Smooth muscle cell (in vitro differentiated cells): ENCODE measurements at regions not wholly inside any gene's neighbourhood (a gene's known extent, or its start where the extent isn't known, plus 50 kb on each side); places are given as distances from the start of the nearest gene placed in this dataset.

Source experiments
- DNase-seq: peaks from one replicate; lab custom pipeline; 2025; ENCODE audit not compliant: unreplicated experiment; lab: John Stamatoyannopoulos, UW
- H2AFZ ChIP-seq: fragments of 200-600 bp; sonication (generic); 2 replicates; pipeline ENCODE4 v1.6.0; 2016; ENCODE audit warnings: antibody characterized with exemption, low read depth, mild to moderate bottlenecking
- H3F3A ChIP-seq: fragments of 200-600 bp; sonication (generic); 2 replicates; pipeline ENCODE4 v1.6.0; 2017; ENCODE audit warnings: antibody characterized with exemption, low read depth
- H3K27ac ChIP-seq: fragments of 200-600 bp; sonication (generic); 2 replicates; pipeline ENCODE4 v1.5.1; 2016; ENCODE audit warnings: low read depth, mild to moderate bottlenecking
- H3K27me3 ChIP-seq: fragments of 200-600 bp; sonication (generic); 2 replicates; pipeline ENCODE4 v1.6.1; 2016; ENCODE audit warnings: low read depth, mild to moderate bottlenecking
- H3K36me3 ChIP-seq: fragments of 200-600 bp; sonication (generic); 2 replicates; pipeline ENCODE4 v1.5.1; 2016; ENCODE audit warnings: low read depth
- H3K4me1 ChIP-seq: fragments of 200-600 bp; sonication (generic); 2 replicates; pipeline ENCODE4 v1.5.1; 2016; ENCODE audit warnings: low read depth
- H3K4me2 ChIP-seq: fragments of 200-600 bp; sonication (generic); 2 replicates; pipeline ENCODE4 v1.6.0; 2016; ENCODE audit warnings: mild to moderate bottlenecking
- H3K4me3 ChIP-seq: fragments of 200-600 bp; sonication (generic); 2 replicates; pipeline ENCODE4 v1.5.1; 2016; ENCODE audit warnings: mild to moderate bottlenecking
- H3K79me2 ChIP-seq: fragments of 200-600 bp; sonication (generic); 2 replicates; pipeline ENCODE4 v1.6.0; 2016; ENCODE audit warnings: low read depth, mild to moderate bottlenecking
- H3K9ac ChIP-seq: fragments of 200-600 bp; sonication (generic); 2 replicates; pipeline ENCODE4 v1.6.0; 2016; ENCODE audit warnings: low read depth
- H3K9me3 ChIP-seq: fragments of 200-600 bp; sonication (generic); replicated peaks from 2 replicates; pipeline ENCODE4 v1.5.1; 2016; ENCODE audit warnings: low read depth
- H4K20me1 ChIP-seq: fragments of 200-600 bp; sonication (generic); 2 replicates; pipeline ENCODE4 v1.6.0; 2016; ENCODE audit warnings: low read depth
- WGBS: methylation state at CpG from one replicate; pipeline ENCODE4 v1.1.7; 2016; ENCODE audit warnings: low lambda C conversion rate; 5-methylcytosine and 5-hydroxymethylcytosine counted together
- TF ChIP-seq, protein P1 (sequence below): fragments of 200-600 bp; sonication (generic); IDR thresholded peaks from 2 replicates; pipeline ENCODE4 v1.5.1; 2017; ENCODE audit warnings: borderline replicate concordance, mild to moderate bottlenecking, antibody characterized with exemption; ENCODE audit not compliant: insufficient read depth, poor library complexity, severe bottlenecking

- H2AFZ ChIP-seq: no peak overlapping the region
- H3F3A ChIP-seq: no peaks in the 10 kb centered on the region
- WGBS: 89% methylated on average over 3 of the region's 3 CpGs
- no peaks in the 10 kb centered on the region for H3K79me2 ChIP-seq
- no peaks in the 10 kb centered on the region for H3K27me3 ChIP-seq
- no peak overlapping the region for H3K4me3 ChIP-seq
- H3K9ac ChIP-seq: no peak overlapping the region
- H3K36me3 ChIP-seq: no peaks in the 10 kb centered on the region
- no peak overlapping the region for H3K4me2 ChIP-seq
- TF ChIP-seq, protein P1, sequence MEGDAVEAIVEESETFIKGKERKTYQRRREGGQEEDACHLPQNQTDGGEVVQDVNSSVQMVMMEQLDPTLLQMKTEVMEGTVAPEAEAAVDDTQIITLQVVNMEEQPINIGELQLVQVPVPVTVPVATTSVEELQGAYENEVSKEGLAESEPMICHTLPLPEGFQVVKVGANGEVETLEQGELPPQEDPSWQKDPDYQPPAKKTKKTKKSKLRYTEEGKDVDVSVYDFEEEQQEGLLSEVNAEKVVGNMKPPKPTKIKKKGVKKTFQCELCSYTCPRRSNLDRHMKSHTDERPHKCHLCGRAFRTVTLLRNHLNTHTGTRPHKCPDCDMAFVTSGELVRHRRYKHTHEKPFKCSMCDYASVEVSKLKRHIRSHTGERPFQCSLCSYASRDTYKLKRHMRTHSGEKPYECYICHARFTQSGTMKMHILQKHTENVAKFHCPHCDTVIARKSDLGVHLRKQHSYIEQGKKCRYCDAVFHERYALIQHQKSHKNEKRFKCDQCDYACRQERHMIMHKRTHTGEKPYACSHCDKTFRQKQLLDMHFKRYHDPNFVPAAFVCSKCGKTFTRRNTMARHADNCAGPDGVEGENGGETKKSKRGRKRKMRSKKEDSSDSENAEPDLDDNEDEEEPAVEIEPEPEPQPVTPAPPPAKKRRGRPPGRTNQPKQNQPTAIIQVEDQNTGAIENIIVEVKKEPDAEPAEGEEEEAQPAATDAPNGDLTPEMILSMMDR: no peak
- no peaks in the 10 kb centered on the region for H3K9me3 ChIP-seq
- H4K20me1 ChIP-seq: no peaks in the 10 kb centered on the region
- no peaks in the 10 kb centered on the region for H3K4me1 ChIP-seq
- H3K27ac ChIP-seq: no peak overlapping the region
- no peak for DNase-seq
These were observed 464.6 kb upstream of the PKN2 start for GRCh38 chr1:88219521-88219920.

GRCh38 chr1:88221411-88221810, 462.7 kb upstream of the PKN2 start:
- no peaks in the 10 kb centered on the region for H3K36me3 ChIP-seq
- H4K20me1 ChIP-seq: no peaks in the 10 kb centered on the region
- no peaks in the 10 kb centered on the region for H3K4me1 ChIP-seq
- no peaks in the 10 kb centered on the region for H3F3A ChIP-seq
- H2AFZ ChIP-seq: no peak overlapping the region
- no peaks in the 10 kb centered on the region for H3K9me3 ChIP-seq
- DNase-seq: no peak
- TF ChIP-seq, protein P1: no peak
- H3K27ac ChIP-seq: no peak overlapping the region
- H3K4me2 ChIP-seq: no peak overlapping the region
- 62% methylated on average over 2 of the region's 2 CpGs for WGBS
- no peaks in the 10 kb centered on the region for H3K27me3 ChIP-seq
- H3K9ac ChIP-seq: no peak overlapping the region
- H3K4me3 ChIP-seq: no peak overlapping the region
- H3K79me2 ChIP-seq: no peaks in the 10 kb centered on the region

DNA sequence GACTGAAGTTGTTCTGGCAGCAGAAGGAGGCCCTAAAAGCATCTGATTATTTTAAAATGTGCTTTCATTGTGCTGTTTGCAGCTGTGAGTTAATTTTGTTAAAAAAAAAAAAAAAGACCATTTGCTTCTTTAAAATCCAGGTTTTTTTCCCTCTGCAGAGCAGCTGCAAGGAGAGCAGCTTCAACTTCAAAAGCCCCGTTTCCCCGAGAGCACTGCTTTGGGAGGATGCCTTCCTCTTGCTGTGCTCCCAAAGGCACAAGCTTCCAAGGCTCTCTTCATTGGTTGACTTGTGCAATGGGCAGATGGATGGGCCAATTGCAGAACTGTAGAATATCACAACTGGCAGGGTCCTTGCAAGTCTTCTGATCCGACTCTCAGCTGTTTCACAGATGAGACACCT, 459.2 kb upstream of the PKN2 start:
- H3K9me3 ChIP-seq: no peaks in the 10 kb centered on the region
- H3K27ac ChIP-seq: no peak overlapping the region
- H3K4me1 ChIP-seq: no peaks in the 10 kb centered on the region
- H3K36me3 ChIP-seq: no peaks in the 10 kb centered on the region
- whole genome bisulfite sequencing: 89% methylated on average over 3 of the region's 3 CpGs
- no peak overlapping the region for H2AFZ ChIP-seq
- H3K9ac ChIP-seq: no peak overlapping the region
- no peaks in the 10 kb centered on the region for H3K27me3 ChIP-seq
- TF ChIP-seq, protein P1: no peak
- H3F3A ChIP-seq: no peaks in the 10 kb centered on the region
- no peak overlapping the region for H3K4me2 ChIP-seq
- H4K20me1 ChIP-seq: no peaks in the 10 kb centered on the region
- H3K79me2 ChIP-seq: no peaks in the 10 kb centered on the region
- DNase-seq: no peak
- no peak overlapping the region for H3K4me3 ChIP-seq

DNA sequence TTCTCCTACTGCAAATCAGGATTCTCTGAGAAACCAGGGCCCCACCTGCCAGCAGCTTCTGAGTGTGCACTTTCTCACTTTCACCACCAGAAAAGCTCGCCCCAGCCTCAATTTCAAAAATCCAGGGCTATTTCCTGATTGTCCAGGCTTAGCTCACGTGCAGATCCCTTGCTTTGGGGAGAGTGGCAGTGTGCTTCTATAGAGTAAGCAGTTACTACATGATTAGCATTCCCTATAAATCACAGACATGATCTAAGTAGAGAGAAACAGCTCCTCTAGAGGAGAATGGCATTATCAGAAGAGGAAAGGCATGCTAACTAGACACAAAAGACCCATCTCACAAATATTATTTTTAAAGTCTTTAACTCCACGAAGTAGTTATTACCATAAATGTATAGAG, 456.0 kb upstream of the PKN2 start:
- Histone ChIP-seq H3K4me1 (no peaks in the 10 kb centered on the region), H3F3A (no peaks in the 10 kb centered on the region), H3K9ac (no peak overlapping the region), H4K20me1 (no peaks in the 10 kb centered on the region), H2AFZ (no peak overlapping the region), H3K4me2 (no peak overlapping the region), H3K27ac (no peak overlapping the region), H3K9me3 (no peaks in the 10 kb centered on the region), H3K4me3 (no peak overlapping the region), H3K79me2 (no peaks in the 10 kb centered on the region), H3K36me3 (no peaks in the 10 kb centered on the region), H3K27me3 (no peaks in the 10 kb centered on the region)
- TF ChIP-seq, protein P1: no peak
- no peak for DNase-seq
- 56% methylated on average over 3 of the region's 3 CpGs for WGBS
